ENCODE measurements at regions not wholly inside any gene's neighbourhood (a gene's known extent, or its start where the extent isn't known, plus 50 kb on each side); places are given as distances from the start of the nearest gene placed in this dataset.

DNA sequence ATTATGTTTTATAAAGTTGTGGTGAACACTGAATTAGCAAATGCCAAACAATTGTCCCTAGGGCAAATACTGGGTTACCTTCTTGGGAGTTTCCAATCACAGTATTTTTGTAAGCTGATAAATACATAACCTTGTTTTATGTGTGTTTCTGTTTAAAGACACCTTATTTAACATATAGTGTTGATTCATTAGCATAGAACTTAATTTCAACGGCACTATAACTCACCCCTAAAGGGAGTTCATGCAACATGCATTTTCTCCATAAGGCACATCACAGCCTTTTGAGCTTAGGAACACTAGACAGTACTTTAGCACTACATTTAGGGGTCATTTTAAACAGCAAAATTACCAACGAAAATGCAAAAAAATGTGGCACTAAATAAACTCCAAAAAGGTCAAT lies 74.2 kb upstream of the TYRP1 start:
- H3K4me3 ChIP-seq (ENCODE audit: low read length) = no peak overlapping the region
- DNase-seq (ENCODE audit: low read depth) = no peak
- TF ChIP-seq, protein P1, sequence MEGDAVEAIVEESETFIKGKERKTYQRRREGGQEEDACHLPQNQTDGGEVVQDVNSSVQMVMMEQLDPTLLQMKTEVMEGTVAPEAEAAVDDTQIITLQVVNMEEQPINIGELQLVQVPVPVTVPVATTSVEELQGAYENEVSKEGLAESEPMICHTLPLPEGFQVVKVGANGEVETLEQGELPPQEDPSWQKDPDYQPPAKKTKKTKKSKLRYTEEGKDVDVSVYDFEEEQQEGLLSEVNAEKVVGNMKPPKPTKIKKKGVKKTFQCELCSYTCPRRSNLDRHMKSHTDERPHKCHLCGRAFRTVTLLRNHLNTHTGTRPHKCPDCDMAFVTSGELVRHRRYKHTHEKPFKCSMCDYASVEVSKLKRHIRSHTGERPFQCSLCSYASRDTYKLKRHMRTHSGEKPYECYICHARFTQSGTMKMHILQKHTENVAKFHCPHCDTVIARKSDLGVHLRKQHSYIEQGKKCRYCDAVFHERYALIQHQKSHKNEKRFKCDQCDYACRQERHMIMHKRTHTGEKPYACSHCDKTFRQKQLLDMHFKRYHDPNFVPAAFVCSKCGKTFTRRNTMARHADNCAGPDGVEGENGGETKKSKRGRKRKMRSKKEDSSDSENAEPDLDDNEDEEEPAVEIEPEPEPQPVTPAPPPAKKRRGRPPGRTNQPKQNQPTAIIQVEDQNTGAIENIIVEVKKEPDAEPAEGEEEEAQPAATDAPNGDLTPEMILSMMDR (conservative IDR thresholded peaks at IDR 0.05; ENCODE audit: low read length) = no peak

DNA sequence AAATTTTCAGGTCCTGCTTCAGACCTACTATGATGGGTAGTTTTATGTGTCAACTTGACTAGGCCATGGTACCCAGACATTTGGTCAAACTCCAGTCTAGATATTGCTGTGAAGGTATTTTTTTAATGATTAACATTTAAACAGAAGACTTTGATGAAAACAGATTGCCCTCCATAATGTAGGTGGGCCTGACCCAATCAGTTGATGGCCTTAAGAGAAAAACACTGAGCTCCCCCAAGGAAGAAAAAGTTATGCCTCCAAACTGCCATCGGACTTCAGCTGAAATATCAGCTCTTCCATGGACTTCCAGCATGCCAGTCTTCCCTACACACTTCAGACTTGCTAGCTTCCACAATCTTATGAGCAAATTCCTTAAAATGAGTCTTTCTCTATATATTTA lies 67.3 kb upstream of the TYRP1 start:
- DNase-seq (ENCODE audit: low read depth) = no peak
- no peak overlapping the region for H3K4me3 ChIP-seq (ENCODE audit: low read length)
- TF ChIP-seq, protein P1 (conservative IDR thresholded peaks at IDR 0.05; ENCODE audit: low read length) = no peak

- DNase-seq (ENCODE audit: low read depth) = no peak
- TF ChIP-seq, protein P1 (conservative IDR thresholded peaks at IDR 0.05; ENCODE audit: low read length) = no peak
- H3K4me3 ChIP-seq (ENCODE audit: low read length) = no peak overlapping the region
These were observed 66.1 kb upstream of the TYRP1 start for GRCh38 chr9:12627096-12627495.

DNA sequence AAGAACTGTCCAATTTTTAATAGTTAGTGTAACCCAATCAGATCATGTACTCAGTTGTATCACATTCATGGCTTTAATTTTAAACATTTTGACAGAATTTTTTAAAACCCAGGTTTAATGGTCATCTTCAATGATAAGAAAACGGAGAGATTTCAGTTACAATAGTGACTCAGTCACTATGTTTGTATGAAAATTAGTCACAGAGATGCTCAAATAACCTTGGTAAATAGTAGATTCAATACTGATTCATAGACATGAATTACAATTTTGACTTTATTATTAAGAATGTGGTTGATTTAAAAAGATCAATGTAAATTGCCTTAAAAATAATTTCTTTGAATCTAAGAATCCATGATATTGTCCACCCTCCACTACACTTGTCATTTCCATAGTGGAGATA lies 64.6 kb upstream of the TYRP1 start:
- TF ChIP-seq, protein P1 (conservative IDR thresholded peaks at IDR 0.05; ENCODE audit: low read length) = no peak
- no peak overlapping the region for H3K4me3 ChIP-seq (ENCODE audit: low read length)
- DNase-seq (ENCODE audit: low read depth) = no peak

- TF ChIP-seq, protein P1 (conservative IDR thresholded peaks at IDR 0.05; ENCODE audit: low read length) = no peak
- no peak for DNase-seq (ENCODE audit: low read depth)
- no peak overlapping the region for H3K4me3 ChIP-seq (ENCODE audit: low read length)
These were observed 64.1 kb upstream of the TYRP1 start for GRCh38 chr9:12629067-12629466.

GRCh38 chr9:12631866-12632265 lies 61.3 kb upstream of the TYRP1 start:
- TF ChIP-seq, protein P1 (conservative IDR thresholded peaks at IDR 0.05; ENCODE audit: low read length) = no peak
- DNase-seq (ENCODE audit: low read depth) = no peak
- H3K4me3 ChIP-seq (ENCODE audit: low read length) = no peak overlapping the region

- no peak for DNase-seq (ENCODE audit: low read depth)
- TF ChIP-seq, protein P1 (conservative IDR thresholded peaks at IDR 0.05; ENCODE audit: low read length) = no peak
- H3K4me3 ChIP-seq (ENCODE audit: low read length) = no peak overlapping the region
These were observed 60.0 kb upstream of the TYRP1 start for GRCh38 chr9:12633016-12633765.
